CD8-positive, alpha-beta memory T cell (primary cell): ENCODE measurements at regions not wholly inside any gene's neighbourhood (a gene's known extent, or its start where the extent isn't known, plus 50 kb on each side); places are given as distances from the start of the nearest gene placed in this dataset.

Experiments used
- CTCF ChIA-PET: fragments of 350-600 bp; sonication (Branson Sonifier 250); formaldehyde crosslinking; loops from one replicate; lab custom pipeline; 2021; ENCODE audit warnings: antibody characterized with exemption; lab: Charles Lee
- POLR2A ChIA-PET: fragments of 350-600 bp; sonication (Branson Sonifier 250); formaldehyde crosslinking; loops from one replicate; lab custom pipeline; 2021; ENCODE audit warnings: antibody characterized with exemption; lab: Charles Lee
- DNase-seq, 5 donors: peaks; one replicate each; pipeline versions ENCODE4 v3.0.0 to v3.0.0-alpha.2; 2020 to 2022; ENCODE audit warnings: mixed read lengths in 1 of 5
- H3K27ac ChIP-seq: one replicate; pipeline ENCODE4 v1.7.0; 2013; ENCODE audit warnings: low read depth, mild to moderate bottlenecking, low read length, moderate library complexity
- H3K27me3 ChIP-seq: 2 replicates; pipeline ENCODE4 v1.7.0; 2013; ENCODE audit warnings: low read length, mild to moderate bottlenecking; ENCODE audit not compliant: insufficient read depth, poor library complexity, severe bottlenecking
- H3K36me3 ChIP-seq: 2 replicates; pipeline ENCODE4 v1.7.0; 2013; ENCODE audit warnings: mild to moderate bottlenecking, low read length, moderate library complexity; ENCODE audit not compliant: insufficient read depth
- H3K4me1 ChIP-seq: 2 replicates; pipeline ENCODE4 v1.7.0; 2013; ENCODE audit warnings: mild to moderate bottlenecking, low read length, moderate library complexity; ENCODE audit not compliant: insufficient read depth
- H3K4me3 ChIP-seq: 2 replicates; pipeline ENCODE4 v1.7.0; 2013; ENCODE audit warnings: mild to moderate bottlenecking, low read length
- H3K9me3 ChIP-seq: 2 replicates; pipeline ENCODE4 v1.7.0; 2013; ENCODE audit warnings: mild to moderate bottlenecking, low read length
- H3K27ac Mint-ChIP-seq, 8 donors: one replicate each; pipeline ENCODE4 v1.8.0; 2020 to 2021; ENCODE audit warnings: mixed read lengths in 8 of 8, mild to moderate bottlenecking in 6 of 8, inconsistent platforms in 3 of 8, moderate library complexity in 3 of 8
- H3K27me3 Mint-ChIP-seq, 2 donors: one replicate each; pipeline ENCODE4 v1.8.0; 2020 to 2021; ENCODE audit warnings: mixed read lengths in 2 of 2, mild to moderate bottlenecking in 1 of 2, moderate library complexity in 1 of 2
- H3K36me3 Mint-ChIP-seq, 3 donors: one replicate each; pipeline ENCODE4 v1.8.0; 2020 to 2021; ENCODE audit warnings: mixed read lengths in 3 of 3, inconsistent platforms in 1 of 3, mild to moderate bottlenecking in 1 of 3
- H3K4me1 Mint-ChIP-seq, 3 donors: one replicate each; pipeline ENCODE4 v1.8.0; 2020 to 2021; ENCODE audit warnings: mixed read lengths in 3 of 3, inconsistent platforms in 1 of 3, mild to moderate bottlenecking in 1 of 3
- H3K4me3 Mint-ChIP-seq, 7 donors: one replicate each; pipeline ENCODE4 v1.8.0; 2020 to 2021; ENCODE audit warnings: mixed read lengths in 7 of 7, mild to moderate bottlenecking in 6 of 7, moderate library complexity in 4 of 7, inconsistent platforms in 2 of 7
- H3K9me3 Mint-ChIP-seq, 5 donors: one replicate each; pipeline ENCODE4 v1.8.0; 2020 to 2022; ENCODE audit warnings: mixed read lengths in 5 of 5, mild to moderate bottlenecking in 3 of 5, moderate library complexity in 2 of 5, inconsistent platforms in 1 of 5

DNA sequence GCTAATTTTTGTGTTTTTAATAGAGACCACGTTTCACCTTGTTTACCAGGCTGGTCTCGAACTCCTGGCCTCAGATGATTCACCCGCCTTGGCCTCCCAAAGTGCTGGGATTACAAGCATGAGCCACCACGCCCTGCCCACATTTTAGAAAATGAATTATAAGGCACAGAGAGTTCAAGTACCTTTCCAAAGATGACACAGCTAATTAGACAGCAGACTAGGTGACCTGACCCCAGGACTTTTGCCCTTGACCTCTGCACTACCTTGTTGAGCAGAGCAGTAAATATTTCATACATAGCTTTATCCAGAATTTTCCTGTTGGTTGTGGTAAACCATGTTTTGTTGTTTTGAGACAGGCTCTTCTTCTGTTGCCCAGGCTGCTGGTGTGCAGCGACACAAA lies 131.3 kb upstream of the KCTD7 start:
- no peak for DNase-seq
- ChIA-PET CTCF (no interaction called here), POLR2A (no interaction called here)
- Histone ChIP-seq H3K9me3 (no peaks in the 10 kb centered on the region), H3K27ac (no peak overlapping the region), H3K4me3 (no peak overlapping the region), H3K27me3 (no peaks in the 10 kb centered on the region), H3K36me3 (no peaks in the 10 kb centered on the region), H3K4me1 (peaks cover 6% of the 10 kb centered on the region)
- no peaks in the 10 kb centered on the region for H3K9me3 Mint-ChIP-seq
- peaks cover 11 to 19% (median 13%) of the 10 kb centered on the region in 3 donors for H3K4me1 Mint-ChIP-seq
- H3K27me3 Mint-ChIP-seq: no peaks in the 10 kb centered on the region
- peak overlapping the region in 2 of 7 donors; percentile 20 to 32 for H3K4me3 Mint-ChIP-seq
- peaks cover 0 to 6% (median 5%) of the 10 kb centered on the region in 3 donors for H3K36me3 Mint-ChIP-seq
- peak overlapping the region in 3 of 8 donors; percentile 17 to 89 (median 81) for H3K27ac Mint-ChIP-seq

DNA sequence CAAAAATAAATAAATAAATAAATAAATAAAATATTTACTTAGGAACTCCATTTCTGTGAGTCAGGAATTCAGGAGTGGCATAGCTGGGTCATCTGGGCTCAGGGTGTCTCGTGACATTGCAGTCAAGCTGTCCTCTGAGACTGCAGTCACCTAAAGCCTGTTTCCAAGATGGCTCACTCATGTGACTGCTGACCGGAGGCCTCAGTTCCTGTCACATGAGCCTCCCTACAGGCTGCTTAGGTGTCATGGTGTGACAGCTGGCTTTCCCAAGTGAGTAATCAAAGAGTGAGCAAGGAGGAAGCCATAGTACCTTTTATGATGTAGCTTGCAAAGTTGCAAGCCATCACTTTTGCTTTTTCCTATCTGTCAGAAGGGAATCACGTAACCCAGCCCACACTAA lies 128.6 kb upstream of the KCTD7 start:
- CTCF ChIA-PET: no interaction called here
- H3K9me3 ChIP-seq: no peaks in the 10 kb centered on the region
- POLR2A ChIA-PET: no interaction called here
- Mint-ChIP-seq H3K27me3 (no peaks in the 10 kb centered on the region), H3K9me3 (no peaks in the 10 kb centered on the region), H3K4me3 (no peak overlapping the region), H3K4me1 (peaks cover 3 to 4% (median 3%) of the 10 kb centered on the region in 3 donors), H3K36me3 (peaks cover 0 to 5% (median 0%) of the 10 kb centered on the region in 3 donors), H3K27ac (no peak overlapping the region)
- DNase-seq: no peak
- no peaks in the 10 kb centered on the region for H3K27me3 ChIP-seq
- no peak overlapping the region for H3K27ac ChIP-seq
- H3K4me3 ChIP-seq: no peak overlapping the region
- no peaks in the 10 kb centered on the region for H3K36me3 ChIP-seq
- H3K4me1 ChIP-seq: no peaks in the 10 kb centered on the region

DNA sequence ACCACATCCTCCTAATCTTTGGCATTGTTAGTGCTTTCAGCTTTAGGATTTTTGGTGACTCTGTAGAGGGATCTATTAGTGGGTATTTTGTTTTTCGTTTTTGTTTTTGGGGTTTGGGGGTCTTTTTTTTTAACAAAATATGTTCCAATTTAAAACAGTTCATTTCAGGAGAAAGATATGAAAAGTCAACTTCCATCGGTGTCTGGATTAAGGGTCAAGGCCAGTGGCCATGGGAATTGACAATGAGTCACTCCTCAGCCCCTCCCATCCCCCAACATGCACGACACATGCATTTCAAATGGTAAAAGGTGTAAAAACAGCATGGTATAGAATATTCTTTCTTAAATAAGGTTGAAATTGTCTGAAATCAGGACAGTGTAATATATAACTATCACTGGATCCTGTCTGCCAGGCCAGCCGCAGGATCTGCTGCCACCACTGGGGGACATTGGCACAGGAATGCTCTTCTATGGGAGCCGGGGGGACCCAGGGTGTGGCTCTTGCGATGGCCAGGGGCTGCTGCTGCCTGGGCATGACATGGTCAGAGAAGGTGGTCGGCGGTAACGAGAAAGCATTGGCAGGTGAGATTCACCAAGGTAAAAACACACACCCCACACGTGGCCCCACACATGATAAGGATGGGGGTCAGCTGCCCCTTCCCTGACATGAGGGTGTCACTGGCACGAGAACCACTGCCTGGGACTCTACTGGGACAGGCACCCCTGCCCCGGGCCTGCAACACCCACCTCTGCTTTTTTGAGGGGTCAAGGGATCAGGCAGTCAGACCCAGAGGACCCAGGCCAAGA lies 126.2 kb upstream of the KCTD7 start:
- Mint-ChIP-seq H3K4me1 (peaks cover 0 to 12% (median 3%) of the 10 kb centered on the region in 3 donors), H3K36me3 (no peaks in the 10 kb centered on the region), H3K4me3 (no peak overlapping the region), H3K9me3 (no peaks in the 10 kb centered on the region), H3K27ac (peak overlapping the region in 2 of 8 donors; percentile 38 to 64), H3K27me3 (peaks cover 2 to 3% of the 10 kb centered on the region in 2 donors)
- POLR2A ChIA-PET: no interaction called here
- no peak overlapping the region for H3K27ac ChIP-seq
- H3K4me3 ChIP-seq: no peak overlapping the region
- H3K9me3 ChIP-seq: no peaks in the 10 kb centered on the region
- no peaks in the 10 kb centered on the region for H3K36me3 ChIP-seq
- no peak for DNase-seq
- H3K27me3 ChIP-seq: no peaks in the 10 kb centered on the region
- CTCF ChIA-PET: interaction anchor here (1.0 kb wide), 1 partner anchor 8 kb away, joined by 3 read pairs; no protein-coding TSS in a partner anchor
- peaks cover 8% of the 10 kb centered on the region for H3K4me1 ChIP-seq

DNA sequence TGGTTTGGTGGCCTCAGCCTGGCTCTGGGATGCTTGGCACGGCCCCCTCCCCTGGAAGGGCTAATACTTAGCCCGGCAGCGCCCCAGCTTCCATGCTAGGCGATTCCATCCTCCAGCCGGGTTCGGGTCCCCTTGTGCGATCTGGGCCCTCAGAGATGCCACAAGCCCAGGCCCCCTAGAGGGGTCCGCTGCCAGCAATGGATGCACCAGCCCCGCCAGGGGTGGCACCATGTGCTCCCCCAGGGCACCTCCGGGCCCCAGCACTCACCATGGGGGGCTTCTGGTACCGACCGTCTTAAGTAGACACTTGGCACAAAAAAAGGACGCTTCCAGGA lies 125.7 kb upstream of the KCTD7 start:
- ChIA-PET CTCF (interaction anchor here (1.0 kb wide), 1 partner anchor 9 kb away, joined by 3 read pairs; no protein-coding TSS in a partner anchor), POLR2A (no interaction called here)
- Mint-ChIP-seq H3K9me3 (no peaks in the 10 kb centered on the region), H3K27ac (no peak overlapping the region), H3K36me3 (no peaks in the 10 kb centered on the region), H3K4me3 (peak overlapping the region in 1 of 7 donors; percentile 69), H3K4me1 (peaks cover 0 to 13% (median 3%) of the 10 kb centered on the region in 3 donors), H3K27me3 (peaks cover 5 to 6% of the 10 kb centered on the region in 2 donors)
- DNase-seq: no peak
- Histone ChIP-seq H3K4me1 (peaks cover 8% of the 10 kb centered on the region), H3K27me3 (no peaks in the 10 kb centered on the region), H3K9me3 (no peaks in the 10 kb centered on the region), H3K4me3 (no peak overlapping the region), H3K36me3 (no peaks in the 10 kb centered on the region), H3K27ac (no peak overlapping the region)

DNA sequence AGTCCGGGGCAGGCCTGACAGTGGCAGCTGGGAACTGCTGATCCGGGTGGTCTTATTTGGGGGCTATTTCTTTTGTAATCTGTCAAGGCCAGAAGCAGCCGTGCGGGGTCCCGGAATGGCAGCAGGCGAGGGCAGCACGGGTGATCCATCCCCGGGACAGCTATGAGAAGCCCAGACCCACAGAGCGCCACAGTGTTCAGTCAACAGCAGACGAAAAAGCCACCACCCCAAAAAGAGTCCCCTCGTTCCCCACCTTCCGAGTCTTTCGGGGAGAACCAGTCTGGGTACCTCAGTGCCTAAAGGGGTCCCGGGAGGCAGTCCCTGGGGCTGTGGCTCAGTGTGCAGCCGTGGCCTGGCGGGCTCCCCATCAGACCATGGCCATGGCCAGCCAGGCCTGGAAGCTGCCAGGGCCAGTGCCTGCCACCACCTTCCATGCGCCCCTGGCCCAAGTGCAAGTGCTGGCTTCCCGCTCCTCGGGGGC lies 125.1 kb upstream of the KCTD7 start:
- H3K27me3 ChIP-seq: no peaks in the 10 kb centered on the region
- no peak overlapping the region for H3K27ac ChIP-seq
- Mint-ChIP-seq H3K27ac (no peak overlapping the region), H3K4me3 (peak overlapping the region in 1 of 7 donors; percentile 27), H3K27me3 (peaks cover 6 to 8% of the 10 kb centered on the region in 2 donors), H3K4me1 (peaks cover 0 to 13% (median 3%) of the 10 kb centered on the region in 3 donors), H3K36me3 (no peaks in the 10 kb centered on the region), H3K9me3 (no peaks in the 10 kb centered on the region)
- peaks cover 8% of the 10 kb centered on the region for H3K4me1 ChIP-seq
- ChIA-PET CTCF (interaction anchor here (1.0 kb wide), 1 partner anchor 10 kb away, joined by 3 read pairs; no protein-coding TSS in a partner anchor), POLR2A (no interaction called here)
- H3K9me3 ChIP-seq: no peaks in the 10 kb centered on the region
- H3K4me3 ChIP-seq: no peak overlapping the region
- H3K36me3 ChIP-seq: no peaks in the 10 kb centered on the region
- no peak for DNase-seq

DNA sequence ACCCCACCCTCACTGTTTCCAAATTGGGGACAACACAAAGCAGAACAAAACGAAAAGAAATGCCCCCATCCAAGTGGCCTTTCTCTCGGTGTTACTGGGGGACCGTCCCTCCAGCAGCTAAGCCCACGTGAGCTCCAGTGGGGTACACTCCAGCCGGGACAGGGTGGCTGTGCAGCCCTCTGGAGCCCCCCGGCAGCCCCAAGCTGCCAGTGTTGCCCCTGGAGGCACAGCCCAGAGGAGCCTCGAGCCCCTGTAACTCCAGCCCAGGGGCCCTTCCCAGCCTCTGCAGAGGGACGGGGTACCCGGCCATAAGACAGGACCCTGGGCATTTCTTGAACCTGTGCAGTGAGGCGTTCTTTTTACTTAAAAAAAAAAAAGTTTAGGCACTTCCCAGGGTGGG lies 124.5 kb upstream of the KCTD7 start:
- H3K27me3 ChIP-seq: no peaks in the 10 kb centered on the region
- H3K4me1 Mint-ChIP-seq: peaks cover 0 to 13% (median 3%) of the 10 kb centered on the region in 3 donors
- H3K27ac Mint-ChIP-seq: no peak overlapping the region
- H3K36me3 ChIP-seq: no peaks in the 10 kb centered on the region
- no peaks in the 10 kb centered on the region for H3K9me3 ChIP-seq
- ChIA-PET POLR2A (no interaction called here), CTCF (no interaction called here)
- peak overlapping the region in 4 of 7 donors; percentile 12 to 39 (median 30) for H3K4me3 Mint-ChIP-seq
- no peaks in the 10 kb centered on the region for H3K36me3 Mint-ChIP-seq
- no peaks in the 10 kb centered on the region for H3K9me3 Mint-ChIP-seq
- H3K27ac ChIP-seq: no peak overlapping the region
- peaks cover 6 to 9% of the 10 kb centered on the region in 2 donors for H3K27me3 Mint-ChIP-seq
- H3K4me1 ChIP-seq: peaks cover 8% of the 10 kb centered on the region
- no peak for DNase-seq
- no peak overlapping the region for H3K4me3 ChIP-seq

DNA sequence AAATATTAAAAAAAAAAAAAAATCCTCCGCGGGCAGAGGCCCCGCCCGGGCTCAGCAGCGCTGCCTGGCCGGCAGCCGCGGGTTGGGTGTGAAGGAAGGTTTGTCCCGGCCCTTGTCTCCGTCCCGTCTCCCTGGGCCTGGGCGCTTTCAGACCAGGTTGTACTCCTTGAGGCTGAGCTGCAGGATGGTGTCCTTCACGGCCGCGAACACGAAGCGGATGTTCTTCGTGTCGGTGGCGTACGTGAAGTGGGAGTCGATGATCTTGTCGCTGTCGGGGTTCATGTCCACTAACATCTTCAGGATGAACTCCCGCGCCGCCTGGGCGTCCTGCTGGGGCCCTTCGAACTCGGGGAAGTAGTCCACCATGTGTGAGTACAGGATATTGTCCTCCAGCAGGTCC lies 123.7 kb upstream of the KCTD7 start:
- H3K36me3 Mint-ChIP-seq: no peaks in the 10 kb centered on the region
- POLR2A ChIA-PET: no interaction called here
- peak overlapping the region in 1 of 8 donors; percentile 54 for H3K27ac Mint-ChIP-seq

More for the DNA sequence above, 123.7 kb upstream of the KCTD7 start:
- no peaks in the 10 kb centered on the region for H3K9me3 Mint-ChIP-seq
- no peak for DNase-seq
- Histone ChIP-seq H3K27me3 (no peaks in the 10 kb centered on the region), H3K4me1 (peaks cover 8% of the 10 kb centered on the region), H3K4me3 (no peak overlapping the region), H3K9me3 (no peaks in the 10 kb centered on the region), H3K27ac (no peak overlapping the region), H3K36me3 (no peaks in the 10 kb centered on the region)
- H3K4me1 Mint-ChIP-seq: peaks cover 0 to 13% (median 3%) of the 10 kb centered on the region in 3 donors
- peaks cover 6 to 9% of the 10 kb centered on the region in 2 donors for H3K27me3 Mint-ChIP-seq
- CTCF ChIA-PET: no interaction called here
- H3K4me3 Mint-ChIP-seq: peak overlapping the region in 1 of 7 donors; percentile 15
